IPS DF 19.7 (cell line): ENCODE measurements at regions not wholly inside any gene's neighbourhood (a gene's known extent, or its start where the extent isn't known, plus 50 kb on each side); places are given as distances from the start of the nearest gene placed in this dataset.
A peak's percentile ranks its signal among the peaks of the same experiment; 100 is the strongest.

Experiments used
- DNase-seq: peaks from one replicate; pipeline ENCODE4 v3.0.0-alpha.2; 2013; ENCODE audit warnings: low read depth, low spot score

DNA sequence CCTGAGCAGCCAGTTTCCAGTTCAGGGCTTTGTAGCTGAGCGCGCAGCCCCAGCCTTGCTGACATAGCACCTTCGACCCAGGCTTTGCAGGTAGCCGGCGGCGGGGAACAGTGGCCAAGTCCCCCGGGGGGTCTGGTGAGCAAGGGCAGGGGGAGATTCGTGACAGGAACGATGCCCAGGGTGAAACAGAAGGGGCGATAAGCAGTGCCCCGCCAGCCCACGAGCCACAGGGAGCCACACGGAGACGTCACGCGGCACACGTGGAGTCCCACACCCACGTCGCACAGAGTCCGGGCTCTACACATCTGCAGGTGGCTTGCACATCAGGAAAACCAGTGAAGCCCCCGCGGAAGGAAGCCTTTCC is 127.2 kb downstream of the SOX1 start:
- DNase-seq = no peak

DNA sequence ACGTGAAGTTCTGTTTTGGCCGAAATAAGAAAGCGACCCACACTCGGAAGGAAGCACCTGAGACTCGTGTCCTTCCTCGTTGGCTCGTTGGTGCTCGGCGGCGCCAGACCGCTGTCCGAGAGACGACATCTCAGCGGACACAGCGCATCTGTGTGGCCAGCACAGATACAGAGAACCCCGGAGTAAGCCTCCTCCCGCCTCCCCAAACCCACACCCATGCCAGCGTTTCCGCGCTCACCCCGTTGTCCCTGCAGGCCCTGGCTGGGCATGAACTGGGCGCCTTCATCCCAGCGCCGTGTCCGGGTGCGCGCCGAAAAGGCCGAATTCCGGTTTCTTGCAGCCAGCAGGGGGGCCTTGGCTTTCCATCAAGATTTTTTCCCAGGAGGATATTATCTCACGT is 127.6 kb downstream of the SOX1 start:
- DNase-seq = no peak

DNA sequence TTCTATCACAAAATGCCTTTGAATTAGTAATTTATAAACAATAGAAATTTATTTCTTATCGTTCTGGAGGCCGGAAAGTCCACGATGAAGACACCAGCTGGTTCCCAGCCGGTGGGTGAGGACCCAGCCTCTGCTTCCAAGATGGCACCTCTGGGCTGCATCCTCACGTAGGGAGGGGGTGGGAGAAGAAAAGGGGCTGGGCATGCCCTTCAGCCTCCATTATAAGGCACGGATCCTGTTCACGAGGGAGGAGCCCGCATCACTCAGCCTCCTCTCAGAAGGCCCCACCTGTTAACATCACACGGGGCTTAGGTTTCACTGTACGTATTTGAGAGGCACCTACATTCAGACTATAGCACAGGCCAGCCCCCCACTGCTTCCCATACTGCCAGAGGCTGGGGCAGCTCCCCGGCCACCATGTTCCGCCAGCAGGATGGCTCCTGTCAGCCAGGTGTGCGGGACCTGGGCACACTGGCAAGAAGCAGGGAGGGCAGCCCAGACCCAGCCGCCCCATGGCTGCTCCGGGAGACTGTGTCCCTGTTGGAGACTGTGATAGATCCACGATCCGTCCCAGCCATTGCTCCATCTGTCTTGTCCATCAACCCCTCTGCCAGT is 131.6 kb downstream of the SOX1 start:
- DNase-seq = no peak

DNA sequence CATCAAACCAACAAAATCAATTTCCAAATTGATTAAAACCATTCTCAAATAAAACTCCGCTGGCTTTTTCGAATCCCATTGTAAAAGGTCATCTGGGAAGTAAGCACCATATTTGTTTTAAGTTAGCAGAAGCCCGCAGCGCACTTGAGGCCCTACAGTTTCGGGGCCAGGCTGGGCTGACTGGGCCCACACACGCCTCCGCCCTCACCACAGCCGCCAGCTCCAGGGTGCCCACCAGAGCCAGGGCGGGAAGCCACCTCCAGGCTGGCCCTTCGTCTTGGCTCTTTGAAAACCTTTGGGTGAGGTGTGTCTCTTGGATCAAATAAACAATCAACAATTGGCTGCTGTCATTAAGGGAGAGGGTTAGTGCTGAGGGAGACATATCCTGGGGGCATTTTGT is 133.3 kb downstream of the SOX1 start:
- DNase-seq = no peak

DNA sequence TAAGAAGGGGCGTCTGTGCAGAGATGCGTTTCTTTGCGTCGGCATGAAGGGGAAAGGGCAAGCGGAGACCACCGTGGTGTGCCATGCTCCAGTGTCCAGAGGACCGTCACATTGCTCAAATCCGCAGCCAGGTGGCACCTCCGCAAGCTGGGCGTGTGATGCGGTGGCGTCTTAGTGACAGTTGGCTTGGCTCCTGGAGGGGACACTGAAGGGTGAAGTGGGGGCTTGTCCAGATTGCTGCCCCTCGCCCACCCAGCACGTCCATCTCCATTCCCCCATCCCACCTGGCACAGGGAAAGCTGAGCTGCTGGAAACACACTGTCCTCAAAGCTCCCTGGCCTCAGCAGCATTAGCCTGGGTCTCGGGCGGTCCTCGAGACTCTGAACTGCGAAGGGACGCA is 135.3 kb downstream of the SOX1 start:
- DNase-seq = no peak

DNA sequence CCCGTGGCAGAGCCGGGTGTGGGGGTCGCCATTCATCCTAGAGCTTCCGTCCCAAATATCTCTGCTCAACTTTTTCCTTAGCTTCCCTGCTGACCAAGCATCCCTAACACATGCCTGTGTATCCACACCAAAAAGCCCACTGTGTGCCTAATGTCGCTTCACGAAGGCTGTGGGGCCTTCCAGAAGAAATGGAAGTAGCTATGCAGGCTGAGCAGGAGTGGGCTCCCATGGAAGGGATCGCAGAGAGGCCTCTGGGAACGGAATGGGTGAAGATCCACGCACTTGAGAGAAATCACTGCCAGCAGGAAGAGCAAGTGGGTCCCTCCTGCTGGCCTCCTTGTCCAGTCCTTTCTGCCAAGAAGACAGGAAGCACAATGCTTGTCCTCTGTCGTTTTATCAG is 136.0 kb downstream of the SOX1 start:
- DNase-seq = no peak

DNA sequence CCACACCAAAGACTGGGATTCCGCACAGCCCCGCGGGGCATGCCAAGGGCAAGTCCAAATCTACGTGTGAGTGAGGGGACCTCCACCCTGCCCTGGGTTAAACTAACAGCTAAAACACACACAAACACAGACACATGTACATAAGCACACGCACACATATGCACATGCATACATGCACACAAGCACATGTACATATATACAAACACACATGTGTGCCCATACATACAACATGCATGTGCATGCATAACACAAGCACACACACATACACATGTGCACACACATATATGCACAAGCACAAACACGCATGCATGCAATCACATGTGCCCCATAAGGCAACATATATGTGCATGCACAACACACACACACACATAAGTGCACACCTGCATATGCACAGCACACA is 136.7 kb downstream of the SOX1 start:
- DNase-seq = no peak

DNA sequence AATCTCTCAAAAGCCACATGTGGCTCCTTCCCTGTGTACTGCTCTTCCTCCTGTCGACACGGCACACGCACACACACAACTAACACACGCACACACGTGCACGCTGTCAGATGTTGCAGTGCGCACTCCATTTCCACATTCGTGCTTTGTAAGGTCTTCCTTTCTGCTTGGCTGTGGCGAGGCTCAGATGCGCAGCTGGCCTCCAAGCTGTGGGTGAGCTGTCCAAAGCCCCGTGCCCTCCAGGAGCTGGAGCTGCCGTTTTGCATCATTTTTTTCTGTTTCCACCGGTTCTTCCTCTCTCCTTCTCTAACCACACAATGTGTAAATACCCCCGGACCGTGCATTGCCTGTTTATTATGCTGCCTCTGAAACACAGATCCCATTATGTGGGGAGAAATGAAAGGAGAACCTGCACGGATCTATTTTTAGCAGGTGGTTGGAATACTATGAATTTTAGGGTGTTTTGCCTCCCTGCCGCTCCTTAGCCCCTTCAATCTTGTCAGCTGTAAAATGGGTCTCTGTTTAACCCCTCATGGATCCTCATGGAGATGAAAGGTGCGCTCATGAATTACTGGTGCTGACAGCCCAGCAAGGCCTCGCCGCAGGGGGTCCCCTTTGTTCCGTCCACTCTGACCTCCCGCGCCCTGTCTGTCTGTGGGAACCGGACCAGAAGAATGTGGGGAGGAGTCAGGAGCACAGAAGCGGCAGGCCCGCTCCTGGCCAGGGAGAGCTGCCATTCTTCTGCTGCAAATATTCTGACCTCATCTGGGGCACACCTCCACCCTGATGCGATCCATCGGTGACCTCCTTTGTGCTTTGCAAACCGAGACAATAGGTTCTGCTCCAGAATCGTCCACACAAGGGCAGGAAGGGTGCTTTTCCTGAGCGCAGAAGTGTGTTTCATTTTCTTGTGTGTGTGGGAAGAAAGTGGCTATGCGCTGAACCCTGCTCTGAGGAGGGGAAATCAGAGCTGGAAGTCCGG is 137.7 kb downstream of the SOX1 start:
- DNase-seq = peak; percentile 28

DNA sequence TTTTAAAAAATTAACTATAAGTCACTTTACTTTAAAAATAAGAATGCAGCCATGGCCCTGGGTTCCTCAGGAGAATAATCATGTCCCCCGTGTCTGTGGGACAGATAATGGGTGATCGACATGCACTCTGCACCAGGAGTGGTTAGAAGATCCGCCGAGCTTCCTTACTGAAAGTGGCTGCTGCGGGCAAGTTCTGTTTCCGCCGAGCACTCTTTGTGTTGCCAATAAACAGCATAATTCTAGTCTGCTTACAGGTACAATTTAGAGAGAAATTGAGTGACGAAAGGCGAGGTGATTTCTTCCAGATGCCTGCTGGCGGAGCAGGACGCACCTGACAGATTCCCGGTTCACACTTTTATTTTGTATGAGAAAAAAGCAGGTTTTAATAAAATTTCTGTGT is 139.0 kb downstream of the SOX1 start:
- no peak for DNase-seq

DNA sequence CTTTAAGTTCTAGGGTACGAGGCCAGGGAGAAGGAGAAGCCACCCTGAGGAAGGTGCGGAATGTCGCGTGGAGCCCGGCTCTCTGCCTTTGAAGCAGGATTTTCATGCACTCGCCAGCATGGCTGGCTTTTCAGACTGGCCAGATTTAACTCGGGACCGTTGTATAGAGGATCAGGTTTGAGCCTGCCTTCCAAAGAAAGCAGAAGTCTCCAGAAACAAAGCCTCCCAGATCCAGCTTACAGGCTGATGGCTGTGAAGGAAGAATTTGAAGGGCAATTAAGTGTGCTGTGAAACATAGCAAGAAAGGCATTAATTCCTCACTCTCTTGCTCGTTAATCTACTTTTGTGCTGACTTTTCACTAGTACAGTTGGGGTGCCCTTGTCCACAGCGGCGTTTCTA is 140.2 kb downstream of the SOX1 start:
- no peak for DNase-seq

DNA sequence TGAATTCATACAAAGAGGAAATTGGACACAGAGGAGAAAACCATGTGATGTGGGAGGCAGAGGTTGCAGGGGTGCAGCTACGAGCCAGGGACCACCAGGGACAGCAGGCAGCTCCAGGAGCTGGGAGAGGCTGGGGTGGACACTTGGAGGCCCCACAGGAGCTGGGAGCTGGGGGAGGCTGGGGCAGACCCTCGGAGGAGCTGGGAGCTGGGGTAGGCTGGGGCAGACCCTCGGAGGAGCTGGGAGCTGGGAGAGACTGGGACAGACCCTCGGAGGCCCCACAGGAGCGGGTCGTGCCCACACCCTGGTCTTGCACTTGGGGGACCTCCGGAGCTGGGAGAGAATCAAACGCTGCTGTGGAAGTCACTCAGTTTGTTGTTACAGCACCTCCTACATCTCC is 141.7 kb downstream of the SOX1 start:
- no peak for DNase-seq

DNA sequence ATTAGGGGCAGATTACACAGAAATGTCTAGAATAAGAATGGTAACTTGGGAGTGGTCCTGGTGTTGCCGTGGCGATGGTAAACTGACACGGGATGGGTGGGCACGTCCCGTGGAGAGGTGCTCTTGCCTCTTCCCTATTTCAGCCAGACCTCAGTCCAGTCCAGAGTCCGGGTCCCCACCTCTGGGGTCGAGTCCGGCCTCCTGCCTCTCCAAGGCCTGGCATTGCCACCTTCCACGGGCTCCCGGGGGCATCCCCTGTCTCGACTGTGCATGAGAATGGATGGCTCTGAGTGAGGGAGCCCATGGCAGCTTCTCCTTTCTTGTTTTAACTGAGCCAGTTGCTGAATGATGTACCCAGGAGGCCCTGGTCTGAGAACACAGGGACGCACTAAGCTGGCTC is 142.3 kb downstream of the SOX1 start:
- DNase-seq = no peak

DNA sequence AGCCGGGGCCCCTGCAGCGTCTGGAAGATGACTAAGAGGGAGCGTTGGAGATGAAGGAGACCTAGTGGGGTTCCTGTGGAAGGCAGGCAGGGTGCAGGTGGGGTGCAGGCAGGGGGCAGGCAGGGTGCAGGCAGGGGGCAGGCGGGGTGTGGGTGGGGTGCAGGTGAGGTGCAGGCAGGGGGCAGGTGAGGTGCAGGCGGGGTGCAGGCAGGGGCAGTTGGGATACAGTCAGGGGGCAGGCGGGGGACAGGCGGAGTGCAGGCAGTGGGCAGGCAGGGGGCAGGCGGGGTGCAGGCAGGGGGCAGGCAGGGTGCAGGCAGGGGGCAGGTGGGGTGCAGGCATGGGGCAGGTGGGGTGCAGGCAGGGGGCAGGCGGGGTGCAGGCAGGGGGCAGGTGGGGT is 142.8 kb downstream of the SOX1 start:
- no peak for DNase-seq

DNA sequence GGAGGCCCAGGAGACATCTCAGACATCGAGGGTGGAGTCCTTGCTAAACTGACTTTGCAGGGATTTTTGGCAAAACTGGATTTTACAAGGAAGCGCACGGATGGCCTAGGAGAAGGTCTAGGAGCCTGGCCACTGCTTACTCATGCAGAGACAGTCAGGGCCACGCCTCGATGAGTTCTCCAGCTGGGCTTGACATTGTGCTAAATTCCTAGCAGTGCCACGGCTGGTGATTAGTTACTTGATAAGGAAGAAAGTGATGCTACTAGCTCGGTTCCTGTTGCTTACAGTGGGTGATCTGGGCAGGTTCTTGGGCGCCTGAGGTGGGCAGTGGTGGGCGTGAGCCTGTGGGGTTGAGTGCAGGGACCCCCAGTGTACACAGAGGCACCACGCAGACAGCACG is 143.4 kb downstream of the SOX1 start:
- DNase-seq = no peak

DNA sequence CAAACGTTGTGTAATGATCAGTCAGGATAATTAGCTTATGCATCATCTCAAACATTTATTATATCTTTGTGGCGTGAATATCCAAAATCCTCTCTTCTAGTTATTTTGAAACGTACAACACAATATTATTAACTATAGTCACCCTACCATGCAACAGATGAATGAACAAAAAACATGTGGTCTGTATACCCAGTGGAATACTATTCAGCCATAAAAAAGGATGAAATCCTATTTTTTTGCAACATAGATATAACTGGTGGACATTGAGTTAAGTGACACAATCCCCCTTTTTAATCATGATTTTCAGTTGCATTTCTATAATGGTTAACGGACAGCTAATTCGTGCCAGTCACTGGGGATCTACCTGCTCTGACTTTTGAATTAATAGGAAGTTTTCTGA is 145.6 kb downstream of the SOX1 start:
- no peak for DNase-seq

DNA sequence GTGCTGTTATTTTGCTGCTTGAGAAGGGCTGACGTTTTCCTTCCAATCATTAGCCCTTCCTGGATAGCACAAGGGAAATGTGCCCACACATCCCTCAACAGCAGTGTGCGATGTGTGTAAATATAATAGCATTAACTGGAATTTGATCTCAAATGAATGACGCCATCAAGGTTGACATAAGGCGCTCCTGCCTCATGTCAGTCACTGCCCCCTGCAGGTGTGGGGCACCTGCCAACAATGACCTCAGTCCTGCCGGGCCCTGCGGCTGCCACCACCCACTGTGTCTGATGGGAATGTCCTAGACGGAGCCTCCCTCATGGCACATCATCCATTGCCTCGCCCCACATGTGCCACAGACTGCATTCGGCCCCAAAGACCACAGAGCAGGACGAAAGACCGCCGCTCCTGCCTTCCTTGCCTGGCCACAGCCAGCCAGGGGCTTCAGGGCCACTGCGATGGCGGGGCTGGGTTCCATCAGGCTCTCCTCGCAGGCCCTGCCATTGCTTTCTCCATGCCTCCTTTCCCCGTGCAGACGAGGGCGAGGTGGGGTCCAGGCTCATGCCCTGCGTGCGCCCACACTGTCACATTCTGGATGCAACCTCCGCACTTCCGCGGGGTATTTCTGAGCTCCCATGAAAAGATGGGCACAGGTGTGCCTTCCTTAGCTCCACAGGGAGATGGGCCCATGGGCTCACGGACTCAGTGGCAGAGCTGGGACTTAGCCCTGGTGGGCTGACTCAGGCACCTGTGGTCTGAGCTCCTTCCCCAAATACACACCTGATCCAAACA is 146.7 kb downstream of the SOX1 start:
- DNase-seq = no peak

DNA sequence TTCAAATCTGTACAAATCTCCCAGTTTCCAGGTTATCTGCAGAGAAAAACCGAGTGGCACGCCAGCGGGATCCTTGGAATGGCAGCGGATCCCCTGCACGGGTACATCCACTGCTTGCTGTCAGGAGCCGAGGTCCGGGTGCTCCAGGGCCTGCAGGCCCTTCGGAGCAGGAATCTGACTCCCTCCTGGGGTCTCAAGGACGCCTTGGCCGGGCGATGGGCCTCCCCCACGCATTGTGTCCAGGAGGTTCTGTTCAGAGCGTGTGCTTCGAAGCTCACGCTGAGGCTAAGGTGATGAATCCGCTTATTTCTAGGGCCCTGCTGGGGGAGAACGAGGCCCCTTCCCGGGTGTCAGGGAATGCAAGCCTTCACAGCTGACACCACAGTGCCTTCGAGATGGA is 148.9 kb downstream of the SOX1 start:
- DNase-seq = no peak

DNA sequence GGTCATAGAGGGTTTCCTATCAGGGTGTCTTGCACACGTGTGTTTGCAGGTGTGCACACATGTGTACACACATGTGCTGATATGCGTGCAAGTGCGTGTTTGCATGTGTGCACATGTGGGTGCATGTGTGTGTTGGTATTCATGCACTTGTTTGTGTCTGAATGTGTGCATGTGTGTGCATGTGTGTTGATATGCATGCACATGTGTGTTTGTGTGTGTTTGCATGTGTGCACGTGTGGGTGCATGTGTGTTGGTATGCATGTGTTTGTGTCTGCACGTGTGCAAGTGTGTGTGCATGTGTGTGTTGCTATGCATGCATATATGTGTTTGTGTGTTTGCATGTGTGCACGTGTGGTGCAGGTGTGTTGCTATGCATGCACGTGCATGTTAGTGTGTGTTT is 150.5 kb downstream of the SOX1 start:
- no peak for DNase-seq

DNA sequence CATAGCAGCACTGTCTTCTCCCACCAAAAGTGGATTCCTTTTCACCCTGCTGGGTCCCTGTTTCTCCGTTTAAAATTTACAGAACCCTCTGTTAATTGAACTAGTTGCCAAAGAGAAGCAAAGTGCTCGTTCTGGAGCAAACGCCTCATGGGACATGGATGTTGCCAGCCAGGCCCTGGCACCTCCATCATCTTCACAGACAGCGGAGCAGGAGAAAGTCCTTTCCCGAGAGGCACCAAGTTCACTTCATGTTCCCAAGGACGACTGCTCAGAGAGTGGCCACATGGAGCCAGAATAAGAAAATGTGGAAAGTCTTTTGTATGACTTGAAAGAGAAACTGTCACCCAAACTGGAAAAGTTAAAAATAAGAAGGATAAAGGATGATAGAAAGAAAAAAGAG is 151.5 kb downstream of the SOX1 start:
- DNase-seq = no peak

DNA sequence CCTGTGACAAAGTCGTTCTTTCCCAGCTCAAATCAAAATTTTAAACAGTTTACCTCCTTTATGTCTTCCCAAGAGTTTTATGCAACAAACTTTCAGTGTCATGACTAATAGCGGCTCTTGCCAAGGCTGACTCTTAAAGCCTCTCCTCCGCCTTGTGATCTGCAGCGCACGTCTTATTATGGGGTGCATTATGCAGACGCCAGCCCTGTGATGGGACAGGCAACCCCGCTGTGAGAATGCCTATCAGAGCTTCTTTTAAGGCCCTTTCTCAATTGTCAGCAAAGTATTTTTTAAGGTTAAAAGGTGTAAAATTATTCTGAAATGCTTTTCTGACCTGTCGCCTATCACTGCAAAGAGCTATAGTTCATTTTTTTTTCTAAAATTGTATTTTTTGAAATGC is 152.8 kb downstream of the SOX1 start:
- no peak for DNase-seq

DNA sequence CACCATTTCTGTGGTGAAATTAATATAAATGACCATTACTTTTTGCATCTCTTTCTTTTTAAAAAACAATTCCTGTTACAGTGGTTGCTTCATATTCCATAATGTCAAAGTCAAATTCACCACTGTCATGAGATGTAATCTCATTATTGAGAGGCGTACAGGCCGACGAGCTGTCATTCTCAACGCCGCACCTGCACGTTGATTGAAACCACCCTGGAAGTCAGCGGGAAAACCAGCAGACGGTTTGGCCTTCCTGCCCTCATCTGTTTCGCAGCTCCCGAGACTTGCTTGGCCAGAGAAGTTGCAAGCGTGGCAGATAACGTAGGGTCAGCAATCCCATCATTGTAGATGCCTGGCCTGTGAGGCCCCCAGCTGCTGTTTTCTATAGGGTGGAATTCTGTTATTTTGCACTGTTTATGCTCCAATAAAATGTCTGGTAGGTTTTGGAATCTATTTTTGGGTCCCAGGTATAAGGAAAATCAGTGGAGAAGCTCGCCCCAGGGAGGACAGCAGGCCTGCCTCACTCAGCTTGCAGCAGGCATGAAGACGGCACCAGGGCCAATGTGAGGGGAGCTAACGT is 153.4 kb downstream of the SOX1 start:
- DNase-seq = no peak

DNA sequence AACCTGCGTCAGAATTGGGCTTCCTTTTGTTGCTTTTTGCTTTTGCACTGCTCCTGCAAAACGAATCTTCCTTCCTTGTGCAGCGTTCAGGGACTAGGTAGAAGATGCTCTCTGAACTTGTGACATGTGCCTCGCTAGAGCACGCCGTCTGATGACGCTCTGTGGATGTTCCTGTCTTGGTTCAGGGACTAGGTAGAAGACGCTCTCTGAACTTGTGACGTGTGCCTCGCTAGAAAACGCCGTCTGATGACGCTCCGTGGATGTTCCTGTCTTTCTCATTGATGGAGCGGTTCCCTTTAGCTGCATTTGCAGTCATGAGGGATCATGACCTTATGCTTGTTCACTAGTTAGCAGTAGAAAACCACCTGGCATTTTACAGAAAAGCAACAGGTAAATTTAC is 154.0 kb downstream of the SOX1 start:
- DNase-seq = no peak
